ENCODE measurements at regions not wholly inside any gene's neighbourhood (a gene's known extent, or its start where the extent isn't known, plus 50 kb on each side); places are given as distances from the start of the nearest gene placed in this dataset.
"Not testable (repeated sequence)": the region's sequence is repeated elsewhere in the genome, so short reads cannot be mapped to it uniquely, and the experiment has no call there.

GRCh38 chr16:86270696-86271095, 239.6 kb upstream of the FOXF1 start:
- no peak for DNase-seq (ENCODE audit: low read depth)
- TF ChIP-seq, protein P1, sequence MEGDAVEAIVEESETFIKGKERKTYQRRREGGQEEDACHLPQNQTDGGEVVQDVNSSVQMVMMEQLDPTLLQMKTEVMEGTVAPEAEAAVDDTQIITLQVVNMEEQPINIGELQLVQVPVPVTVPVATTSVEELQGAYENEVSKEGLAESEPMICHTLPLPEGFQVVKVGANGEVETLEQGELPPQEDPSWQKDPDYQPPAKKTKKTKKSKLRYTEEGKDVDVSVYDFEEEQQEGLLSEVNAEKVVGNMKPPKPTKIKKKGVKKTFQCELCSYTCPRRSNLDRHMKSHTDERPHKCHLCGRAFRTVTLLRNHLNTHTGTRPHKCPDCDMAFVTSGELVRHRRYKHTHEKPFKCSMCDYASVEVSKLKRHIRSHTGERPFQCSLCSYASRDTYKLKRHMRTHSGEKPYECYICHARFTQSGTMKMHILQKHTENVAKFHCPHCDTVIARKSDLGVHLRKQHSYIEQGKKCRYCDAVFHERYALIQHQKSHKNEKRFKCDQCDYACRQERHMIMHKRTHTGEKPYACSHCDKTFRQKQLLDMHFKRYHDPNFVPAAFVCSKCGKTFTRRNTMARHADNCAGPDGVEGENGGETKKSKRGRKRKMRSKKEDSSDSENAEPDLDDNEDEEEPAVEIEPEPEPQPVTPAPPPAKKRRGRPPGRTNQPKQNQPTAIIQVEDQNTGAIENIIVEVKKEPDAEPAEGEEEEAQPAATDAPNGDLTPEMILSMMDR (IDR thresholded peaks at IDR 0.05; ENCODE audit: insufficient read depth, low read depth, low read length): no peak
- no peak overlapping the region for H3K4me3 ChIP-seq (ENCODE audit: low read depth, low read length)

GRCh38 chr16:86272744-86273143, 237.6 kb upstream of the FOXF1 start:
- TF ChIP-seq, protein P1 (IDR thresholded peaks at IDR 0.05; ENCODE audit: insufficient read depth, low read depth, low read length): no peak
- DNase-seq (ENCODE audit: low read depth): no peak
- no peak overlapping the region for H3K4me3 ChIP-seq (ENCODE audit: low read depth, low read length)

DNA sequence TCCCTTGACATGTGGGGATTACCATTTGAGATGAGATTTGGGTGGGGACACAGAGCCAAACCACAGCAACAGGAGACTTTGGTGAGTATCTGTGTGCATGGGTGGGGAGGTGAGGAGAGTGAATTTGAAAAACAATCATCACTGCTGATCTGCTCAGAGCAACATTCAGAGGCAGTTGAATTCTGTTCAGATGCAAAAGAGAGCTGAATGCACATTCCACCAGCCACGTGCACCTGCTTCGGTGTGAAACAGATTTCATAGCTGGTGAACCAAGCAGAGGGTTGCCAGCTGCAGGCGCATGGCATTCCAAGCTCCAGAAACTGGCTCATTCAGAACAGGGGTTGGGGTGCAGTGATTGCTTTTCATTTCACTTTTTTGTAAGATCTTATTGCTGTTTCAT, 233.1 kb upstream of the FOXF1 start:
- TF ChIP-seq, protein P1 (IDR thresholded peaks at IDR 0.05; ENCODE audit: insufficient read depth, low read depth, low read length): no peak
- DNase-seq (ENCODE audit: low read depth): no peak
- no peak overlapping the region for H3K4me3 ChIP-seq (ENCODE audit: low read depth, low read length)

- H3K4me3 ChIP-seq (ENCODE audit: low read depth, low read length); DNase-seq (ENCODE audit: low read depth): not testable (repeated sequence)
These were observed 232.5 kb upstream of the FOXF1 start for GRCh38 chr16:86277859-86278258.

DNA sequence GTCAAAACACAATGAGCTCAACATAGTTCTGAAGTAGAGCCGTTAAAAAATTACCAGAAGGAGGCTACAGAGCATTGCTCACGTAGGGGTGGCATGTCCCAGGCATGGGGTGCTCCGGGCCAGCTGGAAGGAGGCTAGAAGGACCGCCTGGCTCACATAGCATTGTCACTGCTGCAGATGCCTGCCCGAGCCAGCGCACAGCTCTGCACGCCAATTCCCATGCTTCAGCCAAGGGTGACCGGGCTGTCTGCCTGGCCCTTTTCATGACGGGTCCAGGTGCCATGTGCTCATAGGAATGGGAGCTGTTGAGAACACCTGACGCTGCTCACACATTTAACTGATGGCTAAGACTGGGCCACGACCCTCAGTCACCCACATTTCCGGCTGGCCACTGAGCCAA, 228.9 kb upstream of the FOXF1 start:
- TF ChIP-seq, protein P1 (IDR thresholded peaks at IDR 0.05; ENCODE audit: insufficient read depth, low read depth, low read length): no peak

DNA sequence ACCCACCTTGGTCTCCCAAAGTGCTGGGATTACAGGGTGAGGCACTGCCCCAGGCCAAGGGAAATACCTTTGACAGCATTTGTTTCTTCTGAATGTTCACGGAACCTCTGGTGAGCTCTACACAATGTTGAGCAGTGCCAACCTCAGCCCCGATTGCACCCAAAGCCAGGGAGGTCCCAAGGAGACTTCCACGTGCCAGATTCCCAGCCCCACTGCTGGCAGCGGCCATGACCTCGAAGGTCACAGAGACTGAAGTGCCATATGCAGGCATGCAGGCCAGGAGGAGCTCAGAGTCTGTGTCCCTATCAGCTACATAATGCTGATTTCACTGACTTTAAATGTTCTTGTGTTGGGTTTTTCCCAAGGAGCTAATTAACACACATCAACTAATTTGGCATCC, 226.4 kb upstream of the FOXF1 start:
- no peak for DNase-seq (ENCODE audit: low read depth)
- no peak overlapping the region for H3K4me3 ChIP-seq (ENCODE audit: low read depth, low read length)
- TF ChIP-seq, protein P1 (IDR thresholded peaks at IDR 0.05; ENCODE audit: insufficient read depth, low read depth, low read length): no peak

More for the DNA sequence above, 228.9 kb upstream of the FOXF1 start:
- no peak for DNase-seq (ENCODE audit: low read depth)
- H3K4me3 ChIP-seq (ENCODE audit: low read depth, low read length): no peak overlapping the region

- TF ChIP-seq, protein P1 (IDR thresholded peaks at IDR 0.05; ENCODE audit: insufficient read depth, low read depth, low read length): no peak
- no peak for DNase-seq (ENCODE audit: low read depth)
- H3K4me3 ChIP-seq (ENCODE audit: low read depth, low read length): no peak overlapping the region
These were observed 224.9 kb upstream of the FOXF1 start for GRCh38 chr16:86285421-86285820.

All from fibroblast of villous mesenchyme (primary cell).